ENCODE measurements at regions not wholly inside any gene's neighbourhood (a gene's known extent, or its start where the extent isn't known, plus 50 kb on each side); places are given as distances from the start of the nearest gene placed in this dataset.
"Not testable (repeated sequence)": the region's sequence is repeated elsewhere in the genome, so short reads cannot be mapped to it uniquely, and the experiment has no call there.

GRCh38 chr3:106276755-106277612 lies 408.2 kb upstream of the CBLB start:
- DNase-seq, result no peak

- no peak for DNase-seq
Measured at GRCh38 chr3:106277731-106278130, 408.9 kb upstream of the CBLB start.

- no peak for DNase-seq
Measured at GRCh38 chr3:106281221-106281620, 412.4 kb upstream of the CBLB start.

GRCh38 chr3:106282943-106283342 lies 414.1 kb upstream of the CBLB start:
- no peak for DNase-seq

- DNase-seq, result no peak
Measured at GRCh38 chr3:106288781-106289180, 420.0 kb upstream of the CBLB start.

- DNase-seq, result no peak
Measured at GRCh38 chr3:106290304-106290997, 421.6 kb upstream of the CBLB start.

GRCh38 chr3:106293161-106293560 lies 424.3 kb upstream of the CBLB start:
- no peak for DNase-seq

- DNase-seq, result no peak
Measured at GRCh38 chr3:106294121-106294520, 425.3 kb upstream of the CBLB start.

- no peak for DNase-seq
Measured at GRCh38 chr3:106296062-106296461, 427.2 kb upstream of the CBLB start.

- no peak for DNase-seq
Measured at GRCh38 chr3:106299300-106300098, 430.7 kb upstream of the CBLB start.

- DNase-seq, result no peak
Measured at GRCh38 chr3:106302451-106303221, 433.8 kb upstream of the CBLB start.

GRCh38 chr3:106303766-106304165 lies 435.0 kb upstream of the CBLB start:
- DNase-seq, result no peak

GRCh38 chr3:106305127-106305526 lies 436.3 kb upstream of the CBLB start:
- no peak for DNase-seq

- no peak for DNase-seq
Measured at GRCh38 chr3:106305882-106306435, 437.1 kb upstream of the CBLB start.

- no peak for DNase-seq
Measured at GRCh38 chr3:106309274-106309673, 440.5 kb upstream of the CBLB start.

GRCh38 chr3:106309798-106310197 lies 441.0 kb upstream of the CBLB start:
- DNase-seq, result not testable (repeated sequence)

GRCh38 chr3:106317141-106318055 lies 448.6 kb upstream of the CBLB start:
- no peak for DNase-seq

GRCh38 chr3:106321438-106321837 lies 452.6 kb upstream of the CBLB start:
- DNase-seq, result not testable (repeated sequence)

- DNase-seq, result no peak
Measured at GRCh38 chr3:106323586-106323985, 454.8 kb upstream of the CBLB start.

GRCh38 chr3:106326941-106327695 lies 458.3 kb upstream of the CBLB start:
- DNase-seq, result no peak

- DNase-seq, result no peak
Measured at GRCh38 chr3:106327696-106328025, 458.8 kb upstream of the CBLB start.
